H9 (cell line): ENCODE measurements at regions not wholly inside any gene's neighbourhood (a gene's known extent, or its start where the extent isn't known, plus 50 kb on each side); places are given as distances from the start of the nearest gene placed in this dataset.

Source experiments
- DNase-seq: peaks from one replicate; pipeline ENCODE4 v3.0.0-alpha.2; 2017
- H2AFZ ChIP-seq: one replicate; pipeline ENCODE4 v1.6.1; 2013; ENCODE audit warnings: mild to moderate bottlenecking, low read length, control low read depth, moderate library complexity
- H2AK5ac ChIP-seq: 2 replicates; pipeline ENCODE4 v1.6.1; 2013; ENCODE audit warnings: low read length, control low read depth, mixed read lengths; ENCODE audit not compliant: insufficient read length
- H2BK120ac ChIP-seq: one replicate; pipeline ENCODE4 v1.6.1; 2013; ENCODE audit warnings: low read depth, mild to moderate bottlenecking, low read length, control low read depth, inconsistent platforms; ENCODE audit not compliant: poor library complexity, severe bottlenecking
- H2BK12ac ChIP-seq: 2 replicates; pipeline ENCODE4 v1.6.1; 2013; ENCODE audit warnings: low read length, control low read depth, mixed read lengths, low read depth; ENCODE audit not compliant: insufficient read length
- H2BK15ac ChIP-seq: 2 replicates; pipeline ENCODE4 v1.6.1; 2013; ENCODE audit warnings: low read depth, low read length, control low read depth
- H2BK20ac ChIP-seq: one replicate; pipeline ENCODE4 v1.6.1; 2013; ENCODE audit warnings: low read depth, mild to moderate bottlenecking, low read length, control low read depth, inconsistent platforms; ENCODE audit not compliant: poor library complexity, severe bottlenecking
- H2BK5ac ChIP-seq: 2 replicates; pipeline ENCODE4 v1.6.1; 2013; ENCODE audit warnings: low read length, control low read depth, mixed read lengths; ENCODE audit not compliant: insufficient read length
- H3K14ac ChIP-seq: 2 replicates; pipeline ENCODE4 v1.6.1; 2013; ENCODE audit warnings: low read length, control low read depth; ENCODE audit not compliant: insufficient read depth
- H3K18ac ChIP-seq: 2 replicates; pipeline ENCODE4 v1.6.1; 2013; ENCODE audit warnings: low read depth, mild to moderate bottlenecking, mixed read lengths, low read length, control low read depth; ENCODE audit not compliant: insufficient read length
- H3K23ac ChIP-seq: 2 replicates; pipeline ENCODE4 v1.6.1; 2013; ENCODE audit warnings: low read length, control low read depth, mixed read lengths, low read depth; ENCODE audit not compliant: insufficient read length
- H3K23me2 ChIP-seq: 2 replicates; pipeline ENCODE4 v1.6.1; 2013; ENCODE audit warnings: low read depth, mild to moderate bottlenecking, mixed read lengths, low read length, control low read depth; ENCODE audit not compliant: insufficient read length, poor library complexity, severe bottlenecking
- H3K27ac ChIP-seq: 2 replicates; pipeline ENCODE4 v1.5.1; 2013; ENCODE audit warnings: low read length, control low read depth, mixed read lengths, low read depth; ENCODE audit not compliant: insufficient read length
- H3K27me3 ChIP-seq: 2 replicates; pipeline ENCODE4 v1.6.1; 2013; ENCODE audit warnings: low read length, control low read depth, inconsistent platforms; ENCODE audit not compliant: insufficient read depth
- H3K4ac ChIP-seq: 2 replicates; pipeline ENCODE4 v1.6.1; 2013; ENCODE audit warnings: low read depth, mild to moderate bottlenecking, control low read depth, inconsistent platforms, low read length, moderate library complexity
- H3K4me1 ChIP-seq: 2 replicates; pipeline ENCODE4 v1.6.1; 2013; ENCODE audit warnings: low read length, control low read depth, inconsistent platforms; ENCODE audit not compliant: insufficient read depth
- H3K4me2 ChIP-seq: 2 replicates; pipeline ENCODE4 v1.6.1; 2013; ENCODE audit warnings: low read length, control low read depth, mixed read lengths; ENCODE audit not compliant: insufficient read length, insufficient read depth
- H3K56ac ChIP-seq: 2 replicates; pipeline ENCODE4 v1.6.1; 2013; ENCODE audit warnings: low read depth, mild to moderate bottlenecking, mixed read lengths, low read length, control low read depth; ENCODE audit not compliant: insufficient read length
- H3K79me1 ChIP-seq: 2 replicates; pipeline ENCODE4 v1.6.1; 2013; ENCODE audit warnings: low read depth, mild to moderate bottlenecking, moderate library complexity, low read length, control low read depth, inconsistent platforms; ENCODE audit not compliant: insufficient read depth, poor library complexity, severe bottlenecking
- H3K79me2 ChIP-seq: 2 replicates; pipeline ENCODE4 v1.6.1; 2013; ENCODE audit warnings: low read length, control low read depth, inconsistent platforms; ENCODE audit not compliant: insufficient read depth
- H3K9ac ChIP-seq: 2 replicates; pipeline ENCODE4 v1.6.1; 2013; ENCODE audit warnings: low read length, control low read depth, mixed read lengths; ENCODE audit not compliant: insufficient read length; ENCODE audit errors: extremely low read depth
- H3K9me3 ChIP-seq: one replicate; pipeline ENCODE4 v1.6.1; 2013; ENCODE audit warnings: low read depth, low read length, inconsistent platforms; ENCODE audit not compliant: control insufficient read depth
- H3T11ph ChIP-seq: one replicate; pipeline ENCODE4 v1.6.1; 2013; ENCODE audit warnings: mild to moderate bottlenecking, low read length, control low read depth, inconsistent platforms
- H4K20me1 ChIP-seq: one replicate; pipeline ENCODE4 v1.6.1; 2013; ENCODE audit not compliant: control insufficient read depth, insufficient read length, insufficient read depth
- H4K5ac ChIP-seq: 2 replicates; pipeline ENCODE4 v1.6.1; 2013; ENCODE audit warnings: low read depth, mild to moderate bottlenecking, mixed read lengths, low read length, control low read depth; ENCODE audit not compliant: insufficient read length
- H4K8ac ChIP-seq: replicated peaks from 2 replicates; pipeline ENCODE4 v1.6.1; 2013; ENCODE audit warnings: low read length, control low read depth, mixed read lengths, low read depth; ENCODE audit not compliant: insufficient read length
- H4K91ac ChIP-seq: 2 replicates; pipeline ENCODE4 v1.6.1; 2013; ENCODE audit warnings: low read depth, mild to moderate bottlenecking, moderate library complexity, mixed read lengths, low read length, control low read depth; ENCODE audit not compliant: insufficient read length
- H3K27ac Mint-ChIP-seq, 3 experiments: 2 replicates in 2 of 3; 3 replicates in 1 of 3; pipeline ENCODE4 v1.8.0; 2020 to 2021; ENCODE audit warnings: mixed read lengths in 3 of 3, mild to moderate bottlenecking in 1 of 3, moderate library complexity in 1 of 3
- H3K27me3 Mint-ChIP-seq: 2 replicates; pipeline ENCODE4 v1.8.0; 2021; ENCODE audit warnings: low read depth, mild to moderate bottlenecking, moderate library complexity, mixed read lengths
- H3K36me3 Mint-ChIP-seq, 3 experiments: 2 replicates in 2 of 3; 3 replicates in 1 of 3; pipeline ENCODE4 v1.8.0; 2020 to 2021; ENCODE audit warnings: low read depth in 3 of 3, mixed read lengths in 3 of 3; ENCODE audit not compliant: insufficient read depth in 1 of 3
- H3K4me1 Mint-ChIP-seq, 2 experiments: 2 replicates each; pipeline ENCODE4 v1.8.0; 2020; ENCODE audit warnings: mixed read lengths in 2 of 2
- H3K4me3 Mint-ChIP-seq, 2 experiments: 2 replicates in 1 of 2; 3 replicates in 1 of 2; pipeline ENCODE4 v1.8.0; 2020 to 2021; ENCODE audit warnings: mild to moderate bottlenecking in 2 of 2, mixed read lengths in 2 of 2, moderate library complexity in 1 of 2
- H3K9me3 Mint-ChIP-seq, 2 experiments: 2 replicates in 1 of 2; 3 replicates in 1 of 2; pipeline ENCODE4 v1.8.0; 2020; ENCODE audit warnings: mild to moderate bottlenecking in 2 of 2, mixed read lengths in 2 of 2, moderate library complexity in 1 of 2
- WGBS: extraction: QIAGEN DNeasy Blood & Tissue Kit; methylation state at CpG from one replicate; pipeline ENCODE4 v1.1.7; 2013; ENCODE audit warnings: missing lambda C conversion rate, low lambda C conversion rate, mixed read lengths; ENCODE audit not compliant: insufficient read length; ENCODE audit errors: extremely low coverage; 5-methylcytosine and 5-hydroxymethylcytosine counted together
- TF ChIP-seq, protein P1 (sequence below): fragments of 200-600 bp; sonication (generic); conservative IDR thresholded peaks from 3 replicates; pipeline ENCODE4 v1.8.0; 2021; ENCODE audit warnings: antibody characterized with exemption, mild to moderate bottlenecking

DNA sequence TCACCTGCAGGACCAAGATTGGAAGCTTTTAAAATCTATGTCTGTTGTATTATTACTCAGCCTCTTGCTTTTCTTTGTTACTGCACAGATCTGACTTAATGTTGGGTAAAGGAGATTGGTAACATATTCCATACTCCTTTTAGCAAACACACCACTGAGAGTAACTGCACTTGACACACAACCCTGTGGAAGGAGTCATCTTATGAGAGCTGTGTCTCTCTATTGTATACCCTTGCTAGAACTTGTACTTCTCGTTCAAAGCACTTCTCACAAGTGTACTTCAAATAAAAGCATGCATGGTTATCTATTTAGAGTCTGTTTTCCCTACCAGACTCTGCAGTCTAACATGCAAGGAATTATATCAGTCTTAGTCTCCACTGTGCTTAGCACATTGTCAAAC, 813.4 kb downstream of the ADGRL2 start:
- H3K79me1 ChIP-seq: no peaks in the 10 kb centered on the region
- no peak overlapping the region for H2BK15ac ChIP-seq
- no peaks in the 10 kb centered on the region for H3K27me3 ChIP-seq
- no peak overlapping the region for H2BK120ac ChIP-seq
- H3K4ac ChIP-seq: no peak overlapping the region
- H3K79me2 ChIP-seq: no peaks in the 10 kb centered on the region
- H3T11ph ChIP-seq: no peak overlapping the region
- H3K27ac Mint-ChIP-seq: no peak overlapping the region
- H3K9me3 ChIP-seq: no peaks in the 10 kb centered on the region
- H3K23ac ChIP-seq: no peak overlapping the region
- no peak for DNase-seq
- H4K20me1 ChIP-seq: no peaks in the 10 kb centered on the region
- H3K9me3 Mint-ChIP-seq: no peaks in the 10 kb centered on the region
- TF ChIP-seq, protein P1, sequence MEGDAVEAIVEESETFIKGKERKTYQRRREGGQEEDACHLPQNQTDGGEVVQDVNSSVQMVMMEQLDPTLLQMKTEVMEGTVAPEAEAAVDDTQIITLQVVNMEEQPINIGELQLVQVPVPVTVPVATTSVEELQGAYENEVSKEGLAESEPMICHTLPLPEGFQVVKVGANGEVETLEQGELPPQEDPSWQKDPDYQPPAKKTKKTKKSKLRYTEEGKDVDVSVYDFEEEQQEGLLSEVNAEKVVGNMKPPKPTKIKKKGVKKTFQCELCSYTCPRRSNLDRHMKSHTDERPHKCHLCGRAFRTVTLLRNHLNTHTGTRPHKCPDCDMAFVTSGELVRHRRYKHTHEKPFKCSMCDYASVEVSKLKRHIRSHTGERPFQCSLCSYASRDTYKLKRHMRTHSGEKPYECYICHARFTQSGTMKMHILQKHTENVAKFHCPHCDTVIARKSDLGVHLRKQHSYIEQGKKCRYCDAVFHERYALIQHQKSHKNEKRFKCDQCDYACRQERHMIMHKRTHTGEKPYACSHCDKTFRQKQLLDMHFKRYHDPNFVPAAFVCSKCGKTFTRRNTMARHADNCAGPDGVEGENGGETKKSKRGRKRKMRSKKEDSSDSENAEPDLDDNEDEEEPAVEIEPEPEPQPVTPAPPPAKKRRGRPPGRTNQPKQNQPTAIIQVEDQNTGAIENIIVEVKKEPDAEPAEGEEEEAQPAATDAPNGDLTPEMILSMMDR: no peak
- no peak overlapping the region for H3K56ac ChIP-seq
- H3K18ac ChIP-seq: no peak overlapping the region
- H3K23me2 ChIP-seq: no peaks in the 10 kb centered on the region
- H4K5ac ChIP-seq: no peak overlapping the region
- H3K9ac ChIP-seq: no peak overlapping the region
- WGBS: no CpG with 5 or more reads among the region's 1 CpG
- no peak overlapping the region for H3K4me2 ChIP-seq
- no peak overlapping the region for H2BK5ac ChIP-seq
- H3K27me3 Mint-ChIP-seq: no peaks in the 10 kb centered on the region
- no peak overlapping the region for H2AK5ac ChIP-seq
- no peaks in the 10 kb centered on the region for H3K36me3 Mint-ChIP-seq
- H3K4me3 Mint-ChIP-seq: no peak overlapping the region
- no peak overlapping the region for H3K27ac ChIP-seq
- H2AFZ ChIP-seq: no peak overlapping the region
- no peaks in the 10 kb centered on the region for H3K4me1 Mint-ChIP-seq
- no peak overlapping the region for H3K14ac ChIP-seq
- H4K91ac ChIP-seq: no peak overlapping the region
- H4K8ac ChIP-seq: no peak overlapping the region
- no peak overlapping the region for H2BK12ac ChIP-seq
- H2BK20ac ChIP-seq: no peak overlapping the region
- H3K4me1 ChIP-seq: no peaks in the 10 kb centered on the region
